K562 (cell line): ENCODE measurements at regions not wholly inside any gene's neighbourhood (a gene's known extent, or its start where the extent isn't known, plus 50 kb on each side); places are given as distances from the start of the nearest gene placed in this dataset.

ENCODE experiments used
- BMI1 ChIP-seq: fragments of 150-350 bp; IDR thresholded peaks from 2 replicates; pipeline ENCODE4 v1.6.1; 2014; ENCODE audit warnings: low read length
- EP300 ChIP-seq: IDR thresholded peaks from 2 replicates; pipeline ENCODE4 v1.6.1; 2012; ENCODE audit warnings: low read length, improper control_type of control experiment
- GTF2F1 ChIP-seq: IDR thresholded peaks from 2 replicates; pipeline ENCODE4 v1.6.1; 2011; ENCODE audit warnings: low read depth, low read length, improper control_type of control experiment
- NFXL1 ChIP-seq: fragments of 450-650 bp; formaldehyde crosslinking; IDR thresholded peaks from 2 replicates; pipeline ENCODE4 v1.4.0; 2021; ENCODE audit warnings: mild to moderate bottlenecking
- POLR2A ChIP-seq: fragments of 450-650 bp; conservative IDR thresholded peaks from 2 replicates; pipeline ENCODE4 v1.6.1; 2016
- RBM34 ChIP-seq: fragments of 200-400 bp; formaldehyde crosslinking; IDR thresholded peaks from 2 replicates; pipeline ENCODE4 v1.6.1; 2018; ENCODE audit warnings: low read length, borderline replicate concordance; ENCODE audit not compliant: insufficient read depth
- TAF1 ChIP-seq: IDR thresholded peaks from 2 replicates; pipeline ENCODE4 v1.6.1; 2011; ENCODE audit warnings: mild to moderate bottlenecking, low read length, moderate library complexity; ENCODE audit not compliant: insufficient read depth, control insufficient read depth, severe bottlenecking; ENCODE audit errors: extremely low read depth
- TARDBP ChIP-seq: fragments of 450-650 bp; IDR thresholded peaks from 2 replicates; pipeline ENCODE4 v1.6.1; 2016
- TRIM24 ChIP-seq, 2 experiments: fragments of 450-650 bp; IDR thresholded peaks; 2 replicates each; pipeline ENCODE4 v1.6.1; 2016
- YY1 ChIP-seq, 3 experiments: IDR thresholded peaks; 2 replicates each; pipeline ENCODE4 v1.6.1; 2011; ENCODE audit warnings: low read length in 2 of 3, mild to moderate bottlenecking in 2 of 3, moderate library complexity in 2 of 3, borderline replicate concordance in 1 of 3, control low read depth in 1 of 3, low read depth in 1 of 3; ENCODE audit not compliant: insufficient read depth in 3 of 3, insufficient replicate concordance in 2 of 3, control insufficient read depth in 1 of 3, insufficient read length in 1 of 3; ENCODE audit errors: extremely low read depth in 1 of 3
- ZNF274 ChIP-seq: IDR thresholded peaks from 2 replicates; pipeline ENCODE4 v1.6.1; 2011; ENCODE audit warnings: low read depth, mild to moderate bottlenecking, low read length, moderate library complexity, borderline replicate concordance
- TF ChIP-seq, protein P1 (sequence below): fragments of 450-650 bp; formaldehyde crosslinking; IDR thresholded peaks from 2 replicates; pipeline ENCODE4 v1.4.0; 2020; ENCODE audit warnings: mild to moderate bottlenecking, moderate library complexity
- TF ChIP-seq, protein P2 (sequence below): fragments of 250-450 bp; sonication (Bioruptor Pico); IDR thresholded peaks from 2 replicates; pipeline ENCODE4 v1.8.0; 2022; ENCODE audit warnings: inconsistent platforms
- TF ChIP-seq, protein P3 (sequence below): sonication (generic); formaldehyde crosslinking; IDR thresholded peaks from 2 replicates; pipeline ENCODE4 v1.8.1; 2022; ENCODE audit warnings: missing genetic modification reagents

DNA sequence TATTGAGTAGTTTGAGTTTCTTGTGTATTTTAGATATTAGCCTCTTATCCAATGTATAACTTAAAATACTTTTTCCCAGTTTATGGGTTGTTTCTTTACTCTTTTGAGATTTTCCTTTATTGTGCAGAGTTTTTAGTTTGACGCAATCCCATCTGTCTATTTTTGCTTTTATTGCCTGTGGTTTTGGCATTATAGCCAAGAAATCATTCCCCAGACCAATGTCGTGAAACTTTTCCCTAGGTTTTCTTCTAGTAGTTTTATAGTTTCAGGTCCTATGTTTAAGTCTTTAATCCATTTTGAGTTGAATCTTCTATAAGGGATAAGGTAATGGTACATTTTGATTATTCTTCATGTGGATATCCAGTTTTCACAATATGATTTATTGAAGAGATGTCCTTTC lies 87.6 kb downstream of the LEPR start:
- TF ChIP-seq, protein P1, sequence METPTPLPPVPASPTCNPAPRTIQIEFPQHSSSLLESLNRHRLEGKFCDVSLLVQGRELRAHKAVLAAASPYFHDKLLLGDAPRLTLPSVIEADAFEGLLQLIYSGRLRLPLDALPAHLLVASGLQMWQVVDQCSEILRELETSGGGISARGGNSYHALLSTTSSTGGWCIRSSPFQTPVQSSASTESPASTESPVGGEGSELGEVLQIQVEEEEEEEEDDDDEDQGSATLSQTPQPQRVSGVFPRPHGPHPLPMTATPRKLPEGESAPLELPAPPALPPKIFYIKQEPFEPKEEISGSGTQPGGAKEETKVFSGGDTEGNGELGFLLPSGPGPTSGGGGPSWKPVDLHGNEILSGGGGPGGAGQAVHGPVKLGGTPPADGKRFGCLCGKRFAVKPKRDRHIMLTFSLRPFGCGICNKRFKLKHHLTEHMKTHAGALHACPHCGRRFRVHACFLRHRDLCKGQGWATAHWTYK (CRISPR knock-in tag), result no peak
- TF ChIP-seq RBM34 (no peak), GTF2F1 (no peak), TAF1 (no peak), EP300 (no peak), BMI1 (no peak), TARDBP (no peak), TRIM24 (IDR thresholded peaks at IDR 0.05) (no peak), ZNF274 (no peak), POLR2A (no peak), NFXL1 (CRISPR knock-in tag) (no peak), YY1 (IDR thresholded peaks at IDR 0.05; ENCODE audit: borderline replicate concordance in 1 of 3, control insufficient read depth in 1 of 3, extremely low read depth in 1 of 3, insufficient read depth in 3 of 3, insufficient read length in 1 of 3, insufficient replicate concordance in 2 of 3, low read depth in 1 of 3, low read length in 2 of 3) (no peak)
- TF ChIP-seq, protein P2, sequence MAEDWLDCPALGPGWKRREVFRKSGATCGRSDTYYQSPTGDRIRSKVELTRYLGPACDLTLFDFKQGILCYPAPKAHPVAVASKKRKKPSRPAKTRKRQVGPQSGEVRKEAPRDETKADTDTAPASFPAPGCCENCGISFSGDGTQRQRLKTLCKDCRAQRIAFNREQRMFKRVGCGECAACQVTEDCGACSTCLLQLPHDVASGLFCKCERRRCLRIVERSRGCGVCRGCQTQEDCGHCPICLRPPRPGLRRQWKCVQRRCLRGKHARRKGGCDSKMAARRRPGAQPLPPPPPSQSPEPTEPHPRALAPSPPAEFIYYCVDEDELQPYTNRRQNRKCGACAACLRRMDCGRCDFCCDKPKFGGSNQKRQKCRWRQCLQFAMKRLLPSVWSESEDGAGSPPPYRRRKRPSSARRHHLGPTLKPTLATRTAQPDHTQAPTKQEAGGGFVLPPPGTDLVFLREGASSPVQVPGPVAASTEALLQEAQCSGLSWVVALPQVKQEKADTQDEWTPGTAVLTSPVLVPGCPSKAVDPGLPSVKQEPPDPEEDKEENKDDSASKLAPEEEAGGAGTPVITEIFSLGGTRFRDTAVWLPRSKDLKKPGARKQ, result no peak
- TF ChIP-seq, protein P3, sequence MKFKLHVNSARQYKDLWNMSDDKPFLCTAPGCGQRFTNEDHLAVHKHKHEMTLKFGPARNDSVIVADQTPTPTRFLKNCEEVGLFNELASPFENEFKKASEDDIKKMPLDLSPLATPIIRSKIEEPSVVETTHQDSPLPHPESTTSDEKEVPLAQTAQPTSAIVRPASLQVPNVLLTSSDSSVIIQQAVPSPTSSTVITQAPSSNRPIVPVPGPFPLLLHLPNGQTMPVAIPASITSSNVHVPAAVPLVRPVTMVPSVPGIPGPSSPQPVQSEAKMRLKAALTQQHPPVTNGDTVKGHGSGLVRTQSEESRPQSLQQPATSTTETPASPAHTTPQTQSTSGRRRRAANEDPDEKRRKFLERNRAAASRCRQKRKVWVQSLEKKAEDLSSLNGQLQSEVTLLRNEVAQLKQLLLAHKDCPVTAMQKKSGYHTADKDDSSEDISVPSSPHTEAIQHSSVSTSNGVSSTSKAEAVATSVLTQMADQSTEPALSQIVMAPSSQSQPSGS (CRISPR knock-in tag), result no peak
